ENCODE measurements at regions not wholly inside any gene's neighbourhood (a gene's known extent, or its start where the extent isn't known, plus 50 kb on each side); places are given as distances from the start of the nearest gene placed in this dataset.

DNA sequence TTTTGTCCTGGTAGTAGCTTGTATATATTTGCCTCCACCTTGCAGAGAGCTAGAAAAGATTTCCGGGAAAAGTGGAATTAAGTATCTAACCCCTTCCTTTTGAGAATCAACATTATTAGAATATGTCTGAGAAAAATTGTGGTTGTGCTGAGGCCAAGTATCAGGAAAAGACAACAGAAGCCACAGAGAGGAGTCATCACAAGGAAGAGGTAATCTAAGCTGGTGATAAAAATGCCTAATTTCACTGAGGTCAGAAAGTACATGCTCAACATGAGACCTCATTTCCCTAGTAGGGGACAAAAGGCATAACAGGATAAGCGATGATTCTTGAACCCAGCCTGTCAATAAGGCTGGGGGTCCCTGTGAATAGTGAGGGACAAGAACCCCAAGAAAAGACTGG lies 97.0 kb upstream of the PDE1C start:
- TF ChIP-seq, protein P1, sequence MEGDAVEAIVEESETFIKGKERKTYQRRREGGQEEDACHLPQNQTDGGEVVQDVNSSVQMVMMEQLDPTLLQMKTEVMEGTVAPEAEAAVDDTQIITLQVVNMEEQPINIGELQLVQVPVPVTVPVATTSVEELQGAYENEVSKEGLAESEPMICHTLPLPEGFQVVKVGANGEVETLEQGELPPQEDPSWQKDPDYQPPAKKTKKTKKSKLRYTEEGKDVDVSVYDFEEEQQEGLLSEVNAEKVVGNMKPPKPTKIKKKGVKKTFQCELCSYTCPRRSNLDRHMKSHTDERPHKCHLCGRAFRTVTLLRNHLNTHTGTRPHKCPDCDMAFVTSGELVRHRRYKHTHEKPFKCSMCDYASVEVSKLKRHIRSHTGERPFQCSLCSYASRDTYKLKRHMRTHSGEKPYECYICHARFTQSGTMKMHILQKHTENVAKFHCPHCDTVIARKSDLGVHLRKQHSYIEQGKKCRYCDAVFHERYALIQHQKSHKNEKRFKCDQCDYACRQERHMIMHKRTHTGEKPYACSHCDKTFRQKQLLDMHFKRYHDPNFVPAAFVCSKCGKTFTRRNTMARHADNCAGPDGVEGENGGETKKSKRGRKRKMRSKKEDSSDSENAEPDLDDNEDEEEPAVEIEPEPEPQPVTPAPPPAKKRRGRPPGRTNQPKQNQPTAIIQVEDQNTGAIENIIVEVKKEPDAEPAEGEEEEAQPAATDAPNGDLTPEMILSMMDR (IDR thresholded peaks at IDR 0.05) = no peak
- no peak for TF ChIP-seq POLR2A (IDR thresholded peaks at IDR 0.05)

Data from uterus (tissue), 2 donors.